ENCODE measurements at regions not wholly inside any gene's neighbourhood (a gene's known extent, or its start where the extent isn't known, plus 50 kb on each side); places are given as distances from the start of the nearest gene placed in this dataset.
A peak's percentile ranks its signal among the peaks of the same experiment; 100 is the strongest.

DNA sequence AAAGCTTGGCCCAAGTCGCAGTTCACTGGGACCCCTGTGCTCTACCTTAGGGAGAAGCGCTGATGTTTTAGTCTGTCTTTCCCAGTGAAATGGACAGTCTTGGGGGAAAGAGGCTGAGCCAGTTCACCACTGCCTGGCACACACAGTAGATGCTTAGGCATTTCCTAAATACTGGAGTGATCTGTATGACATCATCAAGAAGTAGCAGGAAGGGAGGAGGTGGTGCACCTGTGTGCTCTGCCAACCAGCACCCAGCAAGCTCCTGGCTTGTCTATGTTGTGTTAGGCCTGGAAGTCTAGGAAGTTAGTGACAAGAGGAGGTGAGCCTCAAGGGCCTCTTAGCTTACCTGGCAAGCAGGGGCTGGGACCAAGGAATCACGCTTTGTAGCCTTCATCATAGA is 158.2 kb upstream of the NFIA start:
- Histone ChIP-seq H3K4me3 (replicated peaks in 1 of 4; ENCODE audit: control extremely low read depth in 1 of 4, insufficient read depth in 1 of 4, low read depth in 3 of 4, low read length in 4 of 4) (no peak overlapping the region), H3K36me3 (ENCODE audit: control insufficient read depth, insufficient read depth, low read length) (no peaks in the 10 kb centered on the region), H3K9ac (ENCODE audit: insufficient read depth, low read length) (no peak overlapping the region), H4K20me1 (ENCODE audit: control insufficient read depth, extremely low read depth, insufficient read depth, low read length) (no peaks in the 10 kb centered on the region), H3K27ac (ENCODE audit: insufficient read depth, low read length) (no peak overlapping the region), H2AFZ (ENCODE audit: low read length) (no peak overlapping the region), H3K79me2 (ENCODE audit: control insufficient read depth, insufficient read depth, low read length) (no peaks in the 10 kb centered on the region), H3K4me1 (ENCODE audit: control insufficient read depth, extremely low read depth, insufficient read depth, low read length) (no peaks in the 10 kb centered on the region), H3K27me3 (ENCODE audit: control insufficient read depth, insufficient read depth, low read length) (no peaks in the 10 kb centered on the region), H3K4me2 (ENCODE audit: extremely low read depth, insufficient read depth, low read length) (no peak overlapping the region), H3K9me3 (ENCODE audit: control insufficient read depth, insufficient read depth, low read depth, low read length) (no peaks in the 10 kb centered on the region)
- no peak for DNase-seq (ENCODE audit: low read depth in 2 of 2)
- TF ChIP-seq, protein P1, sequence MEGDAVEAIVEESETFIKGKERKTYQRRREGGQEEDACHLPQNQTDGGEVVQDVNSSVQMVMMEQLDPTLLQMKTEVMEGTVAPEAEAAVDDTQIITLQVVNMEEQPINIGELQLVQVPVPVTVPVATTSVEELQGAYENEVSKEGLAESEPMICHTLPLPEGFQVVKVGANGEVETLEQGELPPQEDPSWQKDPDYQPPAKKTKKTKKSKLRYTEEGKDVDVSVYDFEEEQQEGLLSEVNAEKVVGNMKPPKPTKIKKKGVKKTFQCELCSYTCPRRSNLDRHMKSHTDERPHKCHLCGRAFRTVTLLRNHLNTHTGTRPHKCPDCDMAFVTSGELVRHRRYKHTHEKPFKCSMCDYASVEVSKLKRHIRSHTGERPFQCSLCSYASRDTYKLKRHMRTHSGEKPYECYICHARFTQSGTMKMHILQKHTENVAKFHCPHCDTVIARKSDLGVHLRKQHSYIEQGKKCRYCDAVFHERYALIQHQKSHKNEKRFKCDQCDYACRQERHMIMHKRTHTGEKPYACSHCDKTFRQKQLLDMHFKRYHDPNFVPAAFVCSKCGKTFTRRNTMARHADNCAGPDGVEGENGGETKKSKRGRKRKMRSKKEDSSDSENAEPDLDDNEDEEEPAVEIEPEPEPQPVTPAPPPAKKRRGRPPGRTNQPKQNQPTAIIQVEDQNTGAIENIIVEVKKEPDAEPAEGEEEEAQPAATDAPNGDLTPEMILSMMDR (conservative IDR thresholded peaks at IDR 0.05 in 1 of 2, IDR thresholded peaks at IDR 0.05 in 1 of 2; ENCODE audit: low read depth in 1 of 2, low read length in 2 of 2) = no peak
- no peak for TF ChIP-seq EZH2 (IDR thresholded peaks at IDR 0.05; ENCODE audit: low read length, missing control alignments)

DNA sequence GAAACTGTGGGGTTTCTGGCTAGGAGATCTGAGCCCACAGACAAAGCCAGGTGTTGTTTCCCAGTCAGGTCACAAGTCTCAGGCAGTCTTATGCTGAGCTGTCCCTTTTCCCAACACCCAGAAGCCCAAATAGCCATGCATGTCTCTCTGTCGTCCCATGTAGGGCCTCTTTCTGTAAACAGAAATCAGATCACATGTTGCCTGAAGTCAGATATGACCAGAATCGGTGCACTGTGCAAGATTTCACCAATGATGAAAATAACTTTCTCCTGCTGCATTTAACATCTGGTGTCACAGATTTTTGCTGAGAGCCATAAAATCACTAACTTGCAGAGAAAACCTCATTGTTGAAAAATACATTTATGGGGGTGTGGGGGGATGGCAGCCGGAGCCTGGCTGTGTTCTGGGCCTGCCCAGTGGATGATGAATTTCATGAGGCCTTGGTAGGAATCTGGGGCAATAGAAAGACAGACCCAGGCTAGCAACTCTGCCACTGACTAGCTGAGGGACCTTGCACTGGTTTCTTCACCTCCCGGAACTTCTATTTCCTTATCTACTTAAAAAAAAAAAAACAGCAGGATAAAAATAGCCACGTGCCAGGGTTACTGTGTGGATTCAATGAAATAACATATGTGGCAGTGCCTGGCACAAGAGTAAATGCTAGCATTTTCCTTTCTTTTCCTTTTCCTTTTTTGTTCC is 158.8 kb upstream of the NFIA start:
- Histone ChIP-seq H3K79me2 (ENCODE audit: control insufficient read depth, insufficient read depth, low read length) (no peaks in the 10 kb centered on the region), H2AFZ (ENCODE audit: low read length) (no peak overlapping the region), H3K9me3 (ENCODE audit: control insufficient read depth, insufficient read depth, low read depth, low read length) (no peaks in the 10 kb centered on the region), H3K36me3 (ENCODE audit: control insufficient read depth, insufficient read depth, low read length) (no peaks in the 10 kb centered on the region), H3K4me3 (replicated peaks in 1 of 4; ENCODE audit: control extremely low read depth in 1 of 4, insufficient read depth in 1 of 4, low read depth in 3 of 4, low read length in 4 of 4) (no peak overlapping the region), H3K27ac (ENCODE audit: insufficient read depth, low read length) (no peak overlapping the region), H3K4me1 (ENCODE audit: control insufficient read depth, extremely low read depth, insufficient read depth, low read length) (no peaks in the 10 kb centered on the region), H3K27me3 (ENCODE audit: control insufficient read depth, insufficient read depth, low read length) (no peaks in the 10 kb centered on the region), H3K4me2 (ENCODE audit: extremely low read depth, insufficient read depth, low read length) (no peak overlapping the region), H3K9ac (ENCODE audit: insufficient read depth, low read length) (no peak overlapping the region), H4K20me1 (ENCODE audit: control insufficient read depth, extremely low read depth, insufficient read depth, low read length) (no peaks in the 10 kb centered on the region)
- no peak for TF ChIP-seq EZH2 (IDR thresholded peaks at IDR 0.05; ENCODE audit: low read length, missing control alignments)
- TF ChIP-seq, protein P1 (conservative IDR thresholded peaks at IDR 0.05 in 1 of 2, IDR thresholded peaks at IDR 0.05 in 1 of 2; ENCODE audit: low read depth in 1 of 2, low read length in 2 of 2) = no peak
- no peak for DNase-seq (ENCODE audit: low read depth in 2 of 2)

DNA sequence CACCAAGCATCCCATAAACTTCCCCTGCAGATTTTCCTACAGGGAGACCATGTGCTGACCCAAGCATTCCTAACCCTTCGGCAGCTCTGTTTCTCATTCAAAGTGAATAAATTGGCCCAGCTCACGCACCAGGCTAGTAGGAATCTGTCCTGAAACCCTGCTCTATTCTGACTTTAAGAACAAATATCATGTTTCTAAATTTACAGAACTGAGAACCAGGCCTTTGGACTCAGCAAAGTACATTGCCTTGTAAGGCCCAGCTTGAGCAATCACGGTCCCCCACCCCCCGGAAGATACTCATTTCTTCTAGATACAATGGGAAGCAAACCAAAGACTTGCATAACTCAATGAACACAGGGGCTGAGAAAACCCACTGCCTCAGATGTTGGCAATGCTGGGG is 160.1 kb upstream of the NFIA start:
- H3K9ac ChIP-seq (ENCODE audit: insufficient read depth, low read length) = no peak overlapping the region
- no peaks in the 10 kb centered on the region for H4K20me1 ChIP-seq (ENCODE audit: control insufficient read depth, extremely low read depth, insufficient read depth, low read length)
- no peaks in the 10 kb centered on the region for H3K27me3 ChIP-seq (ENCODE audit: control insufficient read depth, insufficient read depth, low read length)
- H3K4me3 ChIP-seq (replicated peaks in 1 of 4; ENCODE audit: control extremely low read depth in 1 of 4, insufficient read depth in 1 of 4, low read depth in 3 of 4, low read length in 4 of 4) = no peak overlapping the region
- no peak for TF ChIP-seq EZH2 (IDR thresholded peaks at IDR 0.05; ENCODE audit: low read length, missing control alignments)
- TF ChIP-seq, protein P1 (conservative IDR thresholded peaks at IDR 0.05 in 1 of 2, IDR thresholded peaks at IDR 0.05 in 1 of 2; ENCODE audit: low read depth in 1 of 2, low read length in 2 of 2) = no peak
- H2AFZ ChIP-seq (ENCODE audit: low read length) = no peak overlapping the region
- peak in 1 of 2 donors; percentile 4 for DNase-seq (ENCODE audit: low read depth in 2 of 2)
- H3K4me2 ChIP-seq (ENCODE audit: extremely low read depth, insufficient read depth, low read length) = no peak overlapping the region
- H3K79me2 ChIP-seq (ENCODE audit: control insufficient read depth, insufficient read depth, low read length) = no peaks in the 10 kb centered on the region
- no peaks in the 10 kb centered on the region for H3K9me3 ChIP-seq (ENCODE audit: control insufficient read depth, insufficient read depth, low read depth, low read length)
- H3K36me3 ChIP-seq (ENCODE audit: control insufficient read depth, insufficient read depth, low read length) = no peaks in the 10 kb centered on the region
- no peaks in the 10 kb centered on the region for H3K4me1 ChIP-seq (ENCODE audit: control insufficient read depth, extremely low read depth, insufficient read depth, low read length)
- H3K27ac ChIP-seq (ENCODE audit: insufficient read depth, low read length) = no peak overlapping the region

All from fibroblast of lung (primary cell).